GM12891 (cell line): ENCODE measurements at regions not wholly inside any gene's neighbourhood (a gene's known extent, or its start where the extent isn't known, plus 50 kb on each side); places are given as distances from the start of the nearest gene placed in this dataset.

Experiments used
- DNase-seq: peaks from one replicate; pipeline ENCODE4 v3.0.0; 2011; ENCODE audit warnings: low spot score; ENCODE audit not compliant: insufficient read length
- FAIRE-seq: peaks from 2 replicates; lab custom pipeline; 2011; peaks lifted over from hg19 to GRCh38; lab: Jason Lieb, UNC
- PAX5 ChIP-seq: IDR thresholded peaks from 2 replicates; pipeline ENCODE4 v1.6.1; 2011; ENCODE audit warnings: low read length, moderate library complexity, mild to moderate bottlenecking; ENCODE audit not compliant: insufficient read depth, severe bottlenecking
- POLR2A ChIP-seq: IDR thresholded peaks from 2 replicates; pipeline ENCODE4 v1.6.1; 2011; ENCODE audit warnings: low read depth, low read length, control low read depth
- POLR2AphosphoS5 ChIP-seq: IDR thresholded peaks from 2 replicates; pipeline ENCODE4 v1.6.1; 2011; ENCODE audit warnings: low read depth, low read length, control low read depth
- POU2F2 ChIP-seq: IDR thresholded peaks from 2 replicates; pipeline ENCODE4 v1.6.1; 2011; ENCODE audit warnings: low read depth, mild to moderate bottlenecking, control low read depth, low read length, moderate library complexity
- SPI1 ChIP-seq: IDR thresholded peaks from 2 replicates; pipeline ENCODE4 v1.6.1; 2011; ENCODE audit warnings: low read depth, low read length, control low read depth
- TAF1 ChIP-seq: IDR thresholded peaks from 2 replicates; pipeline ENCODE4 v1.6.1; 2011; ENCODE audit warnings: low read depth, low read length, control low read depth

- DNase-seq (no peak), FAIRE-seq (no peak)
- TF ChIP-seq TAF1, result no peak
- TF ChIP-seq PAX5, result no peak
- no peak for TF ChIP-seq POLR2A
- no peak for TF ChIP-seq SPI1
- no peak for TF ChIP-seq POU2F2
- no peak for TF ChIP-seq POLR2AphosphoS5
Measured at GRCh38 chr14:22699801-22700564, 55.8 kb upstream of the OR6J1 start.

GRCh38 chr14:22713631-22713950, 52.9 kb upstream of the OXA1L start:
- DNase-seq (no peak), FAIRE-seq (no peak)
- TF ChIP-seq POLR2AphosphoS5, result no peak
- no peak for TF ChIP-seq TAF1
- TF ChIP-seq SPI1, result no peak
- no peak for TF ChIP-seq POU2F2
- no peak for TF ChIP-seq POLR2A
- TF ChIP-seq PAX5, result no peak

- DNase-seq, result no peak
- FAIRE-seq, result peak; percentile 72
- TF ChIP-seq POLR2AphosphoS5 (no peak), TAF1 (no peak), POLR2A (no peak), PAX5 (no peak), POU2F2 (no peak), SPI1 (no peak)
Measured at GRCh38 chr14:22715186-22715812, 51.2 kb upstream of the OXA1L start.

- DNase-seq, result no peak
- FAIRE-seq, result no peak
- TF ChIP-seq SPI1, result no peak
- TF ChIP-seq POLR2AphosphoS5, result no peak
- no peak for TF ChIP-seq PAX5
- no peak for TF ChIP-seq POLR2A
- TF ChIP-seq TAF1, result no peak
- TF ChIP-seq POU2F2, result no peak
Measured at GRCh38 chr14:22715890-22716289, 50.6 kb upstream of the OXA1L start.
